Heart right ventricle (tissue), 16 donors: ENCODE measurements at regions not wholly inside any gene's neighbourhood (a gene's known extent, or its start where the extent isn't known, plus 50 kb on each side); places are given as distances from the start of the nearest gene placed in this dataset.

Experiments used
- ATAC-seq, 8 donors: fragments of 200-7000 bp; cut with Tn5 transposase; one replicate each; pipeline ENCODE4 v1.9.1; 2020; ENCODE audit warnings: mild to moderate bottlenecking in 8 of 8, moderate library complexity in 8 of 8, moderate number of reproducible peaks in 1 of 8
- DNase-seq, 2 donors: peaks; one replicate each; pipeline ENCODE4 v3.0.0-alpha.2; 2020
- H3K27ac ChIP-seq, 10 donors: fragments of 200-600 bp; sonication (generic) in 2 of 10; one replicate each; pipeline versions ENCODE4 v1.5.0 to v1.8.0; 2020 to 2022; ENCODE audit warnings: mild to moderate bottlenecking in 3 of 10
- H3K27me3 ChIP-seq, 7 donors: fragments of 200-600 bp; one replicate each; pipeline ENCODE4 v1.8.0; 2021 to 2022; ENCODE audit warnings: mild to moderate bottlenecking in 2 of 7
- H3K36me3 ChIP-seq, 9 donors: fragments of 200-600 bp; sonication (generic) in 1 of 9; one replicate each; pipeline versions ENCODE4 v1.5.0 to v1.8.0; 2020 to 2022; ENCODE audit warnings: mild to moderate bottlenecking in 2 of 9
- H3K4me1 ChIP-seq, 9 donors: fragments of 200-600 bp; sonication (generic) in 1 of 9; one replicate each; pipeline versions ENCODE4 v1.5.0 to v1.8.0; 2020 to 2022; ENCODE audit warnings: mild to moderate bottlenecking in 4 of 9
- H3K4me3 ChIP-seq, 10 donors: fragments of 200-600 bp; sonication (generic) in 2 of 10; one replicate each; pipeline versions ENCODE4 v1.5.0 to v1.8.0; 2020 to 2022; ENCODE audit warnings: mild to moderate bottlenecking in 7 of 10, moderate library complexity in 2 of 10
- H3K9me3 ChIP-seq, 11 donors: fragments of 200-600 bp in 10 of 11; sonication (generic) in 2 of 11; one replicate each; pipeline versions ENCODE4 v1.5.0 to v1.8.0; 2013 to 2022; ENCODE audit warnings: mild to moderate bottlenecking in 2 of 11, control low read depth in 1 of 11, moderate library complexity in 1 of 11
- CTCF ChIP-seq, 9 donors: fragments of 200-600 bp; sonication (generic) in 2 of 9; IDR thresholded peaks; one replicate each; pipeline versions ENCODE4 v1.5.0 to v1.8.0; 2021 to 2022; ENCODE audit warnings: antibody characterized with exemption in 9 of 9, mild to moderate bottlenecking in 5 of 9, moderate library complexity in 1 of 9
- WGBS, 2 donors: extraction: QIAGEN DNeasy Blood & Tissue Kit; methylation state at CpG; one replicate each; pipeline ENCODE4 v1.1.7; 2013; ENCODE audit warnings: inconsistent platforms in 1 of 2; 5-methylcytosine and 5-hydroxymethylcytosine counted together
- intact Hi-C, 10 donors: fragments of 100-400 bp; cut with DNase I; formaldehyde crosslinking; loops; one replicate each; pipeline versions ENCODE4 v1.11.1 to v1.14.2; 2022
- donor health status: Arrhythmogenic right ventricular cardiomyopathy.
- donor health status: ischemic (EF 13 %, LVEDD 7.1; RV severe dilation, severe dysfunction).
- donor health status: healthy with polysubstance abuse.
- donor health status: DM: no; HTN: yes; CAD: no.
- donor health status: DM: no; HTN: no; CAD: no.
- donor health status: ischemic (EF 25% LVEDD 6.9; RV normal size, moderate dysfunction).
- donor health status: ischemic (EF 25% LVEDD 5.7; RV mildly dilated, moderate dysfunction).
- donor health status: healthy.
- donor health status: DM: yes; HTN: yes; CAD: no.
- donor health status: Ischemic cardiomyopathy.
- donor health status: ischemic (EF 35%, LVEDD 5.7; RV mildly dilated, moderate dysfunction).
- donor health status: nonischemic (EF 11% LVEDD 7.7; RV severe dilation, severe dysfunction).
- donor health status: DM: yes; HTN: yes; CAD: no.
- donor health status: PGD.
- donor health status: ischemic (EF 29% LVEDD 5.4; RV normal size, mild dysfunction).
- donor health status: nonischemic (EF 23%, LVEDD 6.1; RV moderate dilation, normal function).

- no peak for ATAC-seq
- no peaks in the 10 kb centered on the region for H3K36me3 ChIP-seq
- no peak overlapping the region for H3K4me3 ChIP-seq
- no peak for DNase-seq
- intact Hi-C loops = no loop called here
- no peaks in the 10 kb centered on the region for H3K27me3 ChIP-seq
- H3K9me3 ChIP-seq = peaks cover 0 to 12% (median 0%) of the 10 kb centered on the region in 11 donors
- no peak for TF ChIP-seq CTCF (IDR thresholded peaks at IDR 0.05)
- H3K4me1 ChIP-seq = no peaks in the 10 kb centered on the region
- H3K27ac ChIP-seq = no peak overlapping the region
Measured at GRCh38 chr12:62995097-62995496, 60.1 kb upstream of the PPM1H start.

- DNase-seq (no peak), ATAC-seq (no peak)
- intact Hi-C loops = no loop called here
- 44 to 87% methylated on average over 2 of the region's 2 CpGs for WGBS, 2 donors
- Histone ChIP-seq H3K36me3 (no peaks in the 10 kb centered on the region), H3K4me1 (no peaks in the 10 kb centered on the region), H3K27ac (no peak overlapping the region), H3K4me3 (no peak overlapping the region), H3K27me3 (no peaks in the 10 kb centered on the region), H3K9me3 (peaks cover 0 to 23% (median 0%) of the 10 kb centered on the region in 11 donors)
- no peak for TF ChIP-seq CTCF (IDR thresholded peaks at IDR 0.05)
Measured at GRCh38 chr12:62986844-62987243, 51.9 kb upstream of the PPM1H start.
